ENCODE measurements at regions not wholly inside any gene's neighbourhood (a gene's known extent, or its start where the extent isn't known, plus 50 kb on each side); places are given as distances from the start of the nearest gene placed in this dataset.

DNA sequence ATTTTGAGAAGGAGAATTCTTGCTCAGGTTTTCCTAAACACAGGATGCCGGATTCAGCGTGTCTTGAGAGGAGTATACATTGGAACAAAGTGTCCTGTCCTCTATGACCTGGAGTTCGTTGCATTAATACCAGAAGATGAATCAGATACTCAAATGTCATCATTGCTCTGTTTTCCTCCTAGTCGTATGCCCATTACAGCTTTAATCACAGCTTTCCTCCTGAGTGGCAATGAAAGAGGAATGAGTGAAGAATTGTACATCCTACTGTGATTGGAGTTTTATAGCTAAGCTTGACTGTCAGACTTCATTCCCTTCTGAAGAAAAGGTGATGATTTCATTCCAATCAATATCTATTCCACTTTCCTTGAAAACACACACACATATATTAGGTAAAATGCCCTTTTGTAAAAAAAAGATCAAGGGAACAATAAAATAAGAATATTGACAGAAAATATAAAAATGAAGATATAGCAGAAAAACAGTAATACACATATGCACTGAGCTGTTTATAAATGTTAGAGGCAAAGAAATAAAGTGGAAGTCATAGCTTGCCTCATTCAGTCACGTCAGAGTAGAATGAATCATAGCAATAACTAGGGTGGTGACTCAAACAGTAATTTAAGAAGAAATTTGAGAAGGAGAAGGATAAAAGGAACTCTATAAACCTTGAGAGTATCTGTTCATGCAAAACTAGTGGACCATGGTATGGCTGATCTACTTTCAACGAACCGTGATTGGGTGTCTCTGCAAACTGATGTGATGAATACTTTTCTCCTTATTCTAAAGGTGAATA is 501.5 kb downstream of the SUCLA2 start:
- no peak for TF ChIP-seq EZH2 (IDR thresholded peaks at IDR 0.05; ENCODE audit: borderline replicate concordance, insufficient read depth, low read depth, low read length, poor library complexity, severe bottlenecking)
- TF ChIP-seq, protein P1, sequence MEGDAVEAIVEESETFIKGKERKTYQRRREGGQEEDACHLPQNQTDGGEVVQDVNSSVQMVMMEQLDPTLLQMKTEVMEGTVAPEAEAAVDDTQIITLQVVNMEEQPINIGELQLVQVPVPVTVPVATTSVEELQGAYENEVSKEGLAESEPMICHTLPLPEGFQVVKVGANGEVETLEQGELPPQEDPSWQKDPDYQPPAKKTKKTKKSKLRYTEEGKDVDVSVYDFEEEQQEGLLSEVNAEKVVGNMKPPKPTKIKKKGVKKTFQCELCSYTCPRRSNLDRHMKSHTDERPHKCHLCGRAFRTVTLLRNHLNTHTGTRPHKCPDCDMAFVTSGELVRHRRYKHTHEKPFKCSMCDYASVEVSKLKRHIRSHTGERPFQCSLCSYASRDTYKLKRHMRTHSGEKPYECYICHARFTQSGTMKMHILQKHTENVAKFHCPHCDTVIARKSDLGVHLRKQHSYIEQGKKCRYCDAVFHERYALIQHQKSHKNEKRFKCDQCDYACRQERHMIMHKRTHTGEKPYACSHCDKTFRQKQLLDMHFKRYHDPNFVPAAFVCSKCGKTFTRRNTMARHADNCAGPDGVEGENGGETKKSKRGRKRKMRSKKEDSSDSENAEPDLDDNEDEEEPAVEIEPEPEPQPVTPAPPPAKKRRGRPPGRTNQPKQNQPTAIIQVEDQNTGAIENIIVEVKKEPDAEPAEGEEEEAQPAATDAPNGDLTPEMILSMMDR (IDR thresholded peaks at IDR 0.05), result no peak

Measured in B cell (primary cell).